ENCODE measurements at regions not wholly inside any gene's neighbourhood (a gene's known extent, or its start where the extent isn't known, plus 50 kb on each side); places are given as distances from the start of the nearest gene placed in this dataset.

DNA sequence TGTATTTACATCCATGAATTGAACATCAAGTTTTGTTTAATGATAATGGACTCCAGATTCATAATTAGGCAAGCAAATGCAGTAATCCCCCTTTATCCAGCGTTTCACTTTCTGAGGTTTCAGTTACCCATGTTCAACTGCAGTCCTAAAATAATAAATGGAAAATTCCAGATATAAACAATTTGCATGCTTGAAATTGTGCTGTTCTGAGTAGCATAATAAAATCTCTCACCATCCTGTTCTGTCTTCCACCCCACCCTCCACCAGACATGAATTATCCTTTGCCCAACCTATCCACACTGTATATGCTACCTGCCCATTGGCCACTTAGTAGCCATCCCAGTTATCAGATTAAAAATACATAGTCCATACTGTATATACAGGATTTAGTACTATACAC is 224.5 kb upstream of the CHAC2 start:
- Histone ChIP-seq H3K9me3 (ENCODE audit: insufficient read depth, low read depth) (no peaks in the 10 kb centered on the region; the same call in 1 of the 2 replicates), H3K79me2 (ENCODE audit: low read depth) (no peaks in the 10 kb centered on the region), H3K36me3 (ENCODE audit: low read depth) (no peaks in the 10 kb centered on the region), H3F3A (ENCODE audit: insufficient read depth, low read depth) (no peaks in the 10 kb centered on the region), H3K27me3 (ENCODE audit: insufficient read depth, low read depth) (no peaks in the 10 kb centered on the region), H3K4me2 (no peak overlapping the region), H3K4me3 (no peak overlapping the region), H3K9me2 (ENCODE audit: insufficient read depth) (no peaks in the 10 kb centered on the region; the same call in 1 of the 2 replicates), H3K27ac (no peak overlapping the region), H4K20me1 (ENCODE audit: insufficient read depth) (no peaks in the 10 kb centered on the region), H3K4me1 (replicated peaks; ENCODE audit: insufficient read depth) (no peaks in the 10 kb centered on the region), H2AFZ (no peak overlapping the region)
- ChIA-PET CTCF (no interaction called here), POLR2A (ENCODE audit: unreplicated experiment) (no interaction called here)
- intact Hi-C loops (cut with micrococcal nuclease; ENCODE audit: unreplicated experiment) = no loop called here
- no peak for TF ChIP-seq EZH2 (IDR thresholded peaks at IDR 0.05; ENCODE audit: low read depth)
- TF ChIP-seq, protein P1, sequence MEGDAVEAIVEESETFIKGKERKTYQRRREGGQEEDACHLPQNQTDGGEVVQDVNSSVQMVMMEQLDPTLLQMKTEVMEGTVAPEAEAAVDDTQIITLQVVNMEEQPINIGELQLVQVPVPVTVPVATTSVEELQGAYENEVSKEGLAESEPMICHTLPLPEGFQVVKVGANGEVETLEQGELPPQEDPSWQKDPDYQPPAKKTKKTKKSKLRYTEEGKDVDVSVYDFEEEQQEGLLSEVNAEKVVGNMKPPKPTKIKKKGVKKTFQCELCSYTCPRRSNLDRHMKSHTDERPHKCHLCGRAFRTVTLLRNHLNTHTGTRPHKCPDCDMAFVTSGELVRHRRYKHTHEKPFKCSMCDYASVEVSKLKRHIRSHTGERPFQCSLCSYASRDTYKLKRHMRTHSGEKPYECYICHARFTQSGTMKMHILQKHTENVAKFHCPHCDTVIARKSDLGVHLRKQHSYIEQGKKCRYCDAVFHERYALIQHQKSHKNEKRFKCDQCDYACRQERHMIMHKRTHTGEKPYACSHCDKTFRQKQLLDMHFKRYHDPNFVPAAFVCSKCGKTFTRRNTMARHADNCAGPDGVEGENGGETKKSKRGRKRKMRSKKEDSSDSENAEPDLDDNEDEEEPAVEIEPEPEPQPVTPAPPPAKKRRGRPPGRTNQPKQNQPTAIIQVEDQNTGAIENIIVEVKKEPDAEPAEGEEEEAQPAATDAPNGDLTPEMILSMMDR (conservative IDR thresholded peaks at IDR 0.05) = no peak
- BruUV-seq (replicated peaks) = no TSS peak
- DNase-seq = no peak

DNA sequence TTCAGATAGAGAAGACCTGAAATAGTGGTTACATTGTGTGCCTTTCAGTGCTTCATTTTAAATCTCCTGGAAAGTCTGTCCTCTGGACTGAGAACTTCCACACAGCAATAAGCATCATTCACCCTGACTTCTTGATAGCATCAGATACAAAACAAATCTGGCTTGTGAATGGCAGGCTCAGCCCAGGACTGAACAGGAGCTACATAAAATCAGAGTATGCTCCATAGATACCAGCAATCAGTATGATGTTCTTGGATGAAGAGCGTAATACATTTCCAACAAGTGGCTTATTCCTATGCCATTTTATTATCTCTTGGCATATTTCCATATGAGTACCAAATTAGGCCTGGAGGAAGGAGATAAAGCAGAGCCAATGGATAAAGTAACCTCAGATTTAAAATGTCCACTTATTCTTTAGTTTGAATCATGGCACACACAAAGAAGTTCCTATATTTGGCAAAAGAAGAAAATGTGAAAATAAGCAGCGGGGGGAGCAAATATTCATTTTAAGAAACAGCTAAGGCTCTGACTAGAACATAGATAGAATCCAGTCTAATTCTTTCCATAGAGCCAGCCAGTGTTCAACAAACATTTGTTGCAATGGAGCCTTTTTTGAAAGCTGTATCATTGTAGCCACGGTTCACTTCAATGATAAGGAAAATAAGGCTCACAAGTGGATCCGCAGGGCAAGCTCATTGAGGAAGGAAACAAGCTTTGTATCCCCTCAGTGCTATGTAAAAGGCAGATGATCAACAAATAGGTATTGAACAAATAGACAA is 230.8 kb upstream of the CHAC2 start:
- Histone ChIP-seq H3K4me1 (replicated peaks; ENCODE audit: insufficient read depth) (no peaks in the 10 kb centered on the region), H4K20me1 (ENCODE audit: insufficient read depth) (no peaks in the 10 kb centered on the region), H3K9me2 (ENCODE audit: insufficient read depth) (no peaks in the 10 kb centered on the region), H3K27ac (no peak overlapping the region), H3F3A (ENCODE audit: insufficient read depth, low read depth) (no peaks in the 10 kb centered on the region), H3K9me3 (ENCODE audit: insufficient read depth, low read depth) (no peaks in the 10 kb centered on the region; the same call in 1 of the 2 replicates), H3K4me2 (no peak overlapping the region), H3K79me2 (ENCODE audit: low read depth) (no peaks in the 10 kb centered on the region), H3K4me3 (no peak overlapping the region), H3K27me3 (ENCODE audit: insufficient read depth, low read depth) (no peaks in the 10 kb centered on the region), H3K36me3 (ENCODE audit: low read depth) (no peaks in the 10 kb centered on the region), H2AFZ (no peak overlapping the region)
- intact Hi-C loops (cut with micrococcal nuclease; ENCODE audit: unreplicated experiment) = no loop called here
- TF ChIP-seq, protein P1 (conservative IDR thresholded peaks at IDR 0.05) = no peak
- TF ChIP-seq EZH2 (IDR thresholded peaks at IDR 0.05; ENCODE audit: low read depth) = no peak
- CTCF ChIA-PET = no interaction called here
- no peak for DNase-seq
- POLR2A ChIA-PET (ENCODE audit: unreplicated experiment) = no interaction called here
- BruUV-seq (replicated peaks) = no TSS peak

DNA sequence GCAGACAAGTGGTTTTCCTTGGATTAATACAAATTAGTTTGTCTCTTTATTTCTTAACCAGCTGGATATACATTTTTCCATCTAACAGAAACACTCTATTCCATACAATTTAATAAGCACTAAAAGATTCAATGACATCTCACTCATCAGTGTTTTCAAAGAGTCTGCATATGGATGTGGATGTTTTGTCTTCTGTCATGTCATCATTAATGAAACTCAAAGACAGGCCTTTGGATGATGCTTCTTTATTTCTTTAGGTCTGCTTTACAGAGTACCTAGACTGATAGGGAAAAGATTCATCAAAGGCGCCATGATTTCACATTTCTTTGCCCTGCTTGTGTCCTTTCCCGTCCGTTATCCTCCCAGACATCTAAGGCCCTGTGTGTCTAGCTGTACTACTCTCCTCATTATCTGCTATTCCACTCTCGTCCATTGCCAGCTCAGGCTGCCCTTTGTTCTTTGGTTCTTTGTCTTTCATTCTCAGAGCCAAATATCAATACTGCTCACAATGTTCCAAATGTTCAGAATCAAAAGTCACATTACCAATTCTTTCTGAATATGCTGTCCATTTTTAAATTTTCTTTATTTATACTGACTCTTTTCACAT is 232.3 kb upstream of the CHAC2 start:
- H3K27ac ChIP-seq = no peak overlapping the region
- H3K4me3 ChIP-seq = no peak overlapping the region
- POLR2A ChIA-PET (ENCODE audit: unreplicated experiment) = no interaction called here
- no peaks in the 10 kb centered on the region for H3K36me3 ChIP-seq (ENCODE audit: low read depth)
- H3F3A ChIP-seq (ENCODE audit: insufficient read depth, low read depth) = no peaks in the 10 kb centered on the region
- no peaks in the 10 kb centered on the region for H3K79me2 ChIP-seq (ENCODE audit: low read depth)
- intact Hi-C loops (cut with micrococcal nuclease; ENCODE audit: unreplicated experiment) = no loop called here
- H3K9me3 ChIP-seq (ENCODE audit: insufficient read depth, low read depth) = no peaks in the 10 kb centered on the region
- no peak overlapping the region for H2AFZ ChIP-seq
- CTCF ChIA-PET = no interaction called here
- H4K20me1 ChIP-seq (ENCODE audit: insufficient read depth) = no peaks in the 10 kb centered on the region
- no peak for TF ChIP-seq EZH2 (IDR thresholded peaks at IDR 0.05; ENCODE audit: low read depth)
- TF ChIP-seq, protein P1 (conservative IDR thresholded peaks at IDR 0.05) = no peak
- BruUV-seq (replicated peaks) = no TSS peak
- H3K4me2 ChIP-seq = no peak overlapping the region
- no peaks in the 10 kb centered on the region for H3K27me3 ChIP-seq (ENCODE audit: insufficient read depth, low read depth)
- H3K9me2 ChIP-seq (ENCODE audit: insufficient read depth) = no peaks in the 10 kb centered on the region
- no peaks in the 10 kb centered on the region for H3K4me1 ChIP-seq (replicated peaks; ENCODE audit: insufficient read depth)
- DNase-seq = no peak

All from PC-9 (cell line).